HCT116 (cell line): ENCODE measurements at regions not wholly inside any gene's neighbourhood (a gene's known extent, or its start where the extent isn't known, plus 50 kb on each side); places are given as distances from the start of the nearest gene placed in this dataset.

Experiments
- CTCF ChIP-seq, 3 experiments: fragments of 200-600 bp in 1 of 3; sonication (generic) in 1 of 3; IDR thresholded peaks in 2 of 3; conservative IDR thresholded peaks in 1 of 3; 2 replicates each; pipeline ENCODE4 v1.5.1; 2012 to 2017; ENCODE audit warnings: low read depth in 2 of 3, low read length in 2 of 3, antibody characterized with exemption in 1 of 3, borderline replicate concordance in 1 of 3, control low read depth in 1 of 3, mild to moderate bottlenecking in 1 of 3, mixed read lengths in 1 of 3, mixed run types in 1 of 3, moderate library complexity in 1 of 3; ENCODE audit not compliant: insufficient read depth in 1 of 3
- EGR1 ChIP-seq: IDR thresholded peaks from 2 replicates; pipeline ENCODE4 v1.6.1; 2012; ENCODE audit warnings: low read depth
- MAX ChIP-seq: IDR thresholded peaks from 2 replicates; pipeline ENCODE4 v1.6.1; 2012
- REST ChIP-seq: IDR thresholded peaks from 2 replicates; pipeline ENCODE4 v1.6.1; 2012; ENCODE audit warnings: low read depth
- YY1 ChIP-seq: IDR thresholded peaks from 2 replicates; pipeline ENCODE4 v1.6.1; 2011; ENCODE audit warnings: low read length, low read depth, moderate library complexity, mild to moderate bottlenecking; ENCODE audit not compliant: insufficient replicate concordance; ENCODE audit errors: extremely low read depth
- ZBTB33 ChIP-seq: IDR thresholded peaks from 2 replicates; pipeline ENCODE4 v1.6.1; 2011; ENCODE audit warnings: mild to moderate bottlenecking, low read length, moderate library complexity; ENCODE audit not compliant: insufficient replicate concordance; ENCODE audit errors: extremely low read depth
- ZNF274 ChIP-seq: fragments of 200-500 bp; sonication (Bioruptor generic); IDR thresholded peaks from 2 replicates; pipeline ENCODE4 v1.6.1; 2014; ENCODE audit warnings: mild to moderate bottlenecking, low read depth, low read length, inconsistent platforms

GRCh38 chr12:74647256-74647655, 109.6 kb downstream of the ATXN7L3B start:
- TF ChIP-seq EGR1 (no peak), YY1 (no peak), ZBTB33 (no peak), REST (no peak), ZNF274 (no peak), CTCF (IDR thresholded peaks at IDR 0.05 in 2 of 3, conservative IDR thresholded peaks at IDR 0.05 in 1 of 3; ENCODE audit: borderline replicate concordance in 1 of 3, insufficient read depth in 1 of 3, low read depth in 2 of 3, low read length in 2 of 3) (no peak), MAX (no peak)
